PC-3 (cell line): ENCODE measurements at regions not wholly inside any gene's neighbourhood (a gene's known extent, or its start where the extent isn't known, plus 50 kb on each side); places are given as distances from the start of the nearest gene placed in this dataset.

Experiments
- CTCF ChIP-seq: fragments of 300-600 bp; sonication (generic); conservative IDR thresholded peaks from 2 replicates; pipeline ENCODE4 v1.5.1; 2017; ENCODE audit warnings: antibody characterized with exemption, low read depth, mild to moderate bottlenecking, low read length
- EZH2 ChIP-seq: fragments of 300-600 bp; sonication (generic); IDR thresholded peaks from one replicate; pipeline ENCODE4 v1.6.1; 2017; ENCODE audit warnings: antibody characterized with exemption, mild to moderate bottlenecking, low read length; ENCODE audit not compliant: unreplicated experiment
- EZH2phosphoT487 ChIP-seq: fragments of 300-600 bp; sonication (generic); IDR thresholded peaks from 2 replicates; pipeline ENCODE4 v1.6.1; 2018; ENCODE audit warnings: mild to moderate bottlenecking, antibody characterized with exemption, low read length, borderline replicate concordance

GRCh38 chr1:238861342-238862066 is 524.9 kb upstream of the CHRM3 start:
- TF ChIP-seq EZH2 (no peak), CTCF (no peak), EZH2phosphoT487 (no peak)
